HG03457 (cell line): ENCODE measurements at regions not wholly inside any gene's neighbourhood (a gene's known extent, or its start where the extent isn't known, plus 50 kb on each side); places are given as distances from the start of the nearest gene placed in this dataset.

ENCODE experiments used
- ATAC-seq: cut with Tn5 transposase; IDR thresholded peaks from one replicate; pipeline ENCODE4 v1.9.1; 2021; ENCODE audit warnings: moderate number of reproducible peaks; ENCODE audit not compliant: unreplicated experiment

- no peak for ATAC-seq
These were observed 1288.9 kb upstream of the SLC10A2 start for GRCh38 chr13:104355041-104355670.

GRCh38 chr13:104327211-104327610 lies 1261.0 kb upstream of the SLC10A2 start:
- ATAC-seq = no peak

DNA sequence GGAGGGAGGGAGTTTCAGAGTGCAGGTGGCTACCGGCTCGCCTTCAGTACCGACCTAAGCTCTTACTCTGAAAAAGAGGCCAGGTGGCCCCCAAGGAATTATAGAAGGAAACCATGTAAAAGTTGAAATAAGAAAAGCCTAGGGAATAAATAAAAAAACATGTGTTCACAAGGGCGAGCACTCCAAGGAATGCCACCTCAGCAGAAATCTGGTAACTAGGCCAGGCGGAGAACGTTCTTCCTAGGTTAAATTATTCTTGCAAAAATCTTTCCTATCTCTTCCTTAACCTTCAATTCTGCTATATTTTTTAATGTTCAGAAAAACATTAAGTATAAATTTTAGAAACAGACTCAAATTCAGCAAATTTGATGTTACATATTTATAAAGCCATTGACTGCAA lies 1260.3 kb upstream of the SLC10A2 start:
- no peak for ATAC-seq

GRCh38 chr13:104321756-104322155 lies 1255.5 kb upstream of the SLC10A2 start:
- no peak for ATAC-seq

DNA sequence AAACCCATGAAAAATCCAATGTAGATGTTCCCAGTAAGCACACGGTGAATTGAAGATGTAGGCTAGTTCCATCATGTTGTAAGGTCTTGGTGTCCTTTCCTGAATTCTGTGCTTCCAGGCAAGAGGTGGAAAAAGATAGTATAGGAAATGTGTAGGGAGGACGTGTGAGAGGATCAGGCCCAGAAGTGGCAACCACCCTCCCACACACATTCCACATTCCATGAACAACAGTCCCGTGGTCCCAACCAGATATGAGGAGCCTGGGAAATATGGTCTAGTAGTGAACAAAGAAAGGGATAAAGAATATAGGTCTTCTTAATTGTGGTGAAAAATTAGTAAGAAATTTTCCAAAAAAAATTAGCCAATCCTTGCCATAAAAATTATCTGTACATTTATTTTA lies 1254.2 kb upstream of the SLC10A2 start:
- ATAC-seq = no peak

GRCh38 chr13:104318121-104318520 lies 1251.9 kb upstream of the SLC10A2 start:
- ATAC-seq = no peak

DNA sequence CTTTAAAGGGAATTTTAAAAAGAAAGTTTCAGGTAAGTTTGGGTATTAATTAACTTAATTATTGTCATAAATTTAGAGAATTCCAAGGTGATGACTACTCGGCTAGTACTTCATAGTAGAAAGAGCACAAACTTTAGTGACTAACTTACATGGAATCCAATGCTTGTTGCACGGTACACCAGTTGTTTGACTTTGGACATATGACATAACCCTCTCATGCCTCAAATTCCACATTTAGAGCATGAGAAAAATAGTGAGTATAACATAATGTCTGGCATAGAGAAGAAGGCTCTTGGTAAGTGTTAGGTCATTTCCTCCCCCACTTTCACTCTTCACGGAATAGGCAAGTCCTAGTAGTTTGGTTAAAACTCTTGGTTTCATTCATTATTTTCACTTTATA lies 1249.4 kb upstream of the SLC10A2 start:
- ATAC-seq = no peak

DNA sequence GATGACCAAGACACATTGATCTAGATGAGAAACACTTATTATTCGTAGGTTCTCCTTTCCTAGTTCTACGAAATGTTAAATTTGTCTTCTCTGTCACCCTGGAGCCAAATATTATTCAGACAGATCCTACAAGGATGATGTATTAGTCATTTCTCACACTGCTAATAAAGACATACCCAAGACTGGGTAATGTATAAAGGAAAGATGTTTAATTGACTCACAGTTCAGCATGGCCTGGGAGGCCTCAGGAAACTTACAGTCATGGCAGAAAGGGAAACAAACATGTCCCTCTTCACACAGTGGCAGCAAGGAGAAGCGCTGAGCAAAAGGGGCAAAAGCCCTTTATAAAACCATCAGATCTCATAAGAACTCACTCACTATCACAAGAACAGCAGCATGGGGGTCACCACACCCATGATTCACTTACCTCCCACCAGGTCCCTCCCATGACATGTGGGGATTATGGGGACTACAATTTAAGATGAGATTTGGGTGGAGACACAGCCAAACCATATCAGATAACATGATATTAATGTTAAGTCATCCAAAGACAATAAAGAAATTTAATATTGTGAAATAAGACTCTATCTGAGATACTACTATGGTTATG lies 1248.8 kb upstream of the SLC10A2 start:
- ATAC-seq = no peak

- ATAC-seq = no peak
These were observed 1248.1 kb upstream of the SLC10A2 start for GRCh38 chr13:104314321-104314720.

DNA sequence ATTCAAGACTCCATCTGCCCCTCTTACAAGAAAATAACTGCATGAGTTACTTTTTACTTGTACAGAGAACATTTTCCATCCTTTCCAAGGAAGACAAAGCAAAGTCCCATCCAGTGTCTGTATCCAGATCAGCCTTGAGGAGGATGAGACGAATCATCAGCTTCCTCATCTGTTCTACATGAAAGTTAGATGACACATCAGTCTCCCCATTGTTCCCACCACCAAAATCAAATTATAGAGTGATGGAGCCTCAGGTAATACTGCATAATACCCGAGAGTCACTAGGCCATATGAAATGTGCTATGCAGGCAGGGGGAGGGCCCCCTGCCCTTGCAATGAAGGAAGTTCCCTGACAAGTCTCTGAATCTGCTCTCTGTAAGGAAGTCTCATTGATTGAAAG lies 1244.6 kb upstream of the SLC10A2 start:
- ATAC-seq = no peak

- ATAC-seq = no peak
These were observed 1243.2 kb upstream of the SLC10A2 start for GRCh38 chr13:104309431-104309830.

DNA sequence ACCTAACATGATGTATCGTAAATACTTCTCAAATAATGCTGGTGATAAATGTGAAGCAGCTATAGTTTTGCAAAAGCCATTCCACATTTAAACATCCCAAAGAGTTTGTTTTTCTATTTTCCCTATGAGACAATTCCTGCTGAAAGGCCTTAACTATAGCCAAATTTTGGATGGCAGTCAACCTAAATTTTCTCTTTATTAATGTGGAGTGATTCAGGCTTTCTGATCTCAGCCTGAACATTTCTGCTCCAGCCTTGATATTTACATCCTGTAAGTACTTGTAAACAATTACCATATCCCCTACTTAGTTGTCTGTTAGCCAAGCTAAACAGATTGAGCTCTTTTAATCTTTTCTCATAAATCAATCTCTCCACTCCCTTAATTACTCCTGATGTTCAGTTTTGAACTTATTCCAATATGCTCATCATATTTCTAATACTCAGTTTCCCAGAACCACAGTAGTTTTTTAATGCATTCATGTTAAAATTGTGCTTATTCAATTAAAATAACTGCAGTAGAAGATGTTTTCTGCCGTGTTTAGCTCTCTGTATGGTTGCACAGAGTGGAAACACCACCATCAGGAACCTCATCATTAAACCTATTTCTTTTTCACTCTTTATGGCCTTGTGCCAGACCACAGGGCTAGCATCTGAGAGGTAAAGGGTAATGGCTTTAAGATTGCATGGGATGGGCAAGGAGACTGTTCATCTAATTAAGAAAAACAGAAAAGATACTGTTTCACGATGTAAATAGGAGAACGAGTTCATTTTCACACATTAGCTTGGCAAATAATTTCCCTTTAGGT lies 1235.2 kb upstream of the SLC10A2 start:
- no peak for ATAC-seq

DNA sequence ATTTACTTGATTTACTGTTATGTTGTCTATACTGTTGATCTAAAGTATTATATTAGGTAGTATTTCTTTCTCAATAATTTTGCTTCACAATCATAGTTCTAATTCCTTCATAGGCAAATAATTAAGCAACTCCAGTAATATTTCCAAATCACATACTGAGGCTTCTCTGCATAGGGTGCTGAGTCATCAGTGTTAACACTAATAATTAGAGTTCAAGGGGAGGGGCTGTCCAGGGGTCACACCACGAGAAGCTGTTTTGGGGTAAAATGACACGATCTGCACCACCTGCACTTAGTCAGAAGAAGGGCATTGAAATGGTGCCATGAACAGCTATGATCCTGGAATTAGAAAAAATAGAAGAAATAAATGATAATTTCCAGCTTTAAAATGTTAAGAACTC lies 1230.9 kb upstream of the SLC10A2 start:
- no peak for ATAC-seq

GRCh38 chr13:104296286-104296685 lies 1230.1 kb upstream of the SLC10A2 start:
- no peak for ATAC-seq

GRCh38 chr13:104295537-104295936 lies 1229.3 kb upstream of the SLC10A2 start:
- no peak for ATAC-seq

DNA sequence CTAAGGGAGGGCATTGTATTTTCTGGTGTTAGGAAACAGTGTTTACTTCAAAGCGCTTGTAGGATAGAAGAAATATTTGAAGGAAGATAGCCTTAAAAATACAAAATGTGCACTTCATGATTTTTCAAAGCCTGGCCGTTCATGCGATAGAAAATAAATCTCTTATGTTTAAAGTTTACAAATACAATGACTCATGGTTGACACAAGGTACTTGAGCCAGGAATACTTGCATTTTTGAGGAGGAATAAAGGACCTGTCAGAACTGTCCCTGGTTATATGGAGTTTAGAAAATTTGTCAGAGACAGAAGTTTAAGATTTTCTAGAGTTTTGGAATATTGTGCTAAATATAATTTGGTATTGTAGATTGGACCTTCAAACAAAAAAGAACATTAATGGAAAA lies 1223.2 kb upstream of the SLC10A2 start:
- ATAC-seq = no peak

DNA sequence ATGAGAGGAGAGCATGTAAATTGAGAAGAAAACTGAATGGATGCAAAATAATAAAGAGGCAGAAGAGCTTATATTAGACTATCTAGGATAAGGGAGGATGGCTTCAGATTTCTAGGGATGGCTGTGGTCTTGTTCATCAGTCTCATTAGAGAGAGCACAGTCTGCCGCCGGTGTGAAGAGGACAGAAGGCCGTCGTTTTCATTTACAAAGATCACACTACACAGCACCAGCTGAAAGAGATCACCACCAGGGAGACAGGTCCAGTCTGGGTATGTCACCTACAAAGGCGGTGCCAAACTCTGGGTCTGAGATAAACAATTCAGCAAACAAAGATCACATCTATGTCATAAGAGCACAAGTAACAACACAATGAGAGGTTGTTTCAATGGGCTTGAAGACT lies 1222.3 kb upstream of the SLC10A2 start:
- no peak for ATAC-seq

- no peak for ATAC-seq
These were observed 1220.5 kb upstream of the SLC10A2 start for GRCh38 chr13:104286566-104287290.

DNA sequence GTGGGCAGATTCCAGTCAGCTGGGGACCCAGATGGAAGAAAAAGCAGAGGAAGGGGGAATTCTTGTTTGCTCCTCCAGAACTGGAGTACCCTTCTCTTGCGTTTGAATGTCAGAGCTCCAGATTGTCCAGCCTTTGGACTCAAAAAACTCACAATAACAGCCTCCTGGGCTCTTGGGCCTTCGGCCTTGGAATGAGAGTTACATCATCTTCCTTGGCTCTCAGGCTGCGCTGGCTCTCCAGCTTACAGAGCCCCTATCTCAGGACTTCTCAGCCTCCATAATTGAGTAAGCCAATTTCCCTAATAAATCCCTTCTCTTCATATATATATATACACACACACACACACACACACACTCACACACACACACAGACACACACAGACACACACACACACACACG lies 1215.7 kb upstream of the SLC10A2 start:
- no peak for ATAC-seq

- ATAC-seq = no peak
These were observed 1204.5 kb upstream of the SLC10A2 start for GRCh38 chr13:104270731-104271130.

DNA sequence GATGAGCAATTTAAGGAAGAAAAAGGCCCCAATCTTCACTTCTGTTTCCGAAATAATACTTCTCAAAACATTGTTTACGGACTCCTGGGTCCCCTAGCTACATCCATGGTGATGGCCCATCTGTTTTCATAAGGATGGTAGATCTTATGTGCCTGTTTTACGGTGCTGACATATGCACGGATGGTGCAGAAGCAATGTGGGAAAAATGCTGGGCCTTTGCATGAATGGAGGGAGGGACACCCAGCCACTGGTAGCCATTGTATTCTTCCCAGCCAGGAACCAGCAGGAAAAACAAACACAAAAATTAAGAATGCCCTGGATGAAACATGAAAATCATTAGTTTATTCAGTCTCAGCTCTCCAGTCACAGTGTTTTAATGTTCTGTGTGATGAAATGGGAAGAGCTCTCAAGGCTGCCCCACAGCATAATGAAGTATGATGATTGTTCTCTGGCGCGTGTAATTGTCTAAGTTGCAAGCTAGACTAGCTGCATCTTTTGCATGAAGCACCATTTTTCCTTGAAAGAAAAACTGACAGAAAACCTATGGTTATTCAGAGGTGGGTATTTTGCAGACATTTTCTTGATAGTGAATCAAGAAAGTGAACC lies 1201.1 kb upstream of the SLC10A2 start:
- ATAC-seq = no peak
